SH-SY5Y (cell line): ENCODE measurements at regions not wholly inside any gene's neighbourhood (a gene's known extent, or its start where the extent isn't known, plus 50 kb on each side); places are given as distances from the start of the nearest gene placed in this dataset.

Experiments
- GATA2 ChIP-seq: IDR thresholded peaks from 2 replicates; pipeline ENCODE4 v1.6.1; 2011; ENCODE audit warnings: mild to moderate bottlenecking, low read depth, low read length
- GATA3 ChIP-seq: IDR thresholded peaks from 2 replicates; pipeline ENCODE4 v1.6.1; 2011; ENCODE audit warnings: low read depth, mild to moderate bottlenecking, low read length, moderate library complexity

DNA sequence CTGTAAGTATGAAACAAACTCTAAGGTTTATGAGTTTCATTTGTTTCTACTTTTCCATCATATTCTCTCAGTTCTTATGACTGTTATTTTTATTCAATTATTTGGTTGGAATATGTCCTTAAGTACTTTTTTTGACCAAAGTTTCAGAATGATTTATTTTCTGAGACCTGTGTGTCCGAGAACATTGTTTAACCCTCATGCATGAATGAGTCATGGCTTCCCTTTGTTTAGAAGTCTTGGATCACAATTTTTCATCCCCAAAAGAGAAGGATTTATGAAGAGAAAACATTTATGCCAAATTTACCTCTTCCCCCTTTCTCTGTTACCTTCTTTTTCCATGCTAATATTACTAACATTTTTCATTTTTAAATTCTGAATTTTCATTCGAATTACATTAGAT, 518.0 kb upstream of the NR2F2 start:
- TF ChIP-seq GATA3: no peak
- no peak for TF ChIP-seq GATA2
